ENCODE measurements at regions not wholly inside any gene's neighbourhood (a gene's known extent, or its start where the extent isn't known, plus 50 kb on each side); places are given as distances from the start of the nearest gene placed in this dataset.
A peak's percentile ranks its signal among the peaks of the same experiment; 100 is the strongest.

GRCh38 chr7:41085244-41085643 lies 617.6 kb downstream of the INHBA start:
- TF ChIP-seq CTCF (IDR thresholded peaks at IDR 0.05), result no peak
- no peak for TF ChIP-seq CHD2 (IDR thresholded peaks at IDR 0.05; ENCODE audit: low read length, partially characterized antibody)
- no peak for TF ChIP-seq REST (IDR thresholded peaks at IDR 0.05; ENCODE audit: low read depth, low read length)
- no peak for TF ChIP-seq TAF1 (IDR thresholded peaks at IDR 0.05; ENCODE audit: borderline replicate concordance, low read depth, low read length)
- peak; percentile 64 for TF ChIP-seq TCF12 (IDR thresholded peaks at IDR 0.05)
- no peak for TF ChIP-seq GABPA (IDR thresholded peaks at IDR 0.05; ENCODE audit: low read depth)
- no peak for TF ChIP-seq POLR2AphosphoS5 (IDR thresholded peaks at IDR 0.05; ENCODE audit: low read depth, low read length)
- no peak for TF ChIP-seq RCOR1 (IDR thresholded peaks at IDR 0.05; ENCODE audit: low read length)
- TF ChIP-seq JUND (IDR thresholded peaks at IDR 0.05), result peak; percentile 78
- TF ChIP-seq MAX (IDR thresholded peaks at IDR 0.05; ENCODE audit: low read depth), result no peak

Data from SK-N-SH (cell line).